ENCODE measurements at regions not wholly inside any gene's neighbourhood (a gene's known extent, or its start where the extent isn't known, plus 50 kb on each side); places are given as distances from the start of the nearest gene placed in this dataset.

GRCh38 chr15:39313467-39313866 is 267.4 kb upstream of the THBS1 start:
- no peak for TF ChIP-seq SUZ12 (IDR thresholded peaks at IDR 0.05; ENCODE audit: extremely low read depth, insufficient read depth, insufficient read length)
- no peak for TF ChIP-seq ZNF274 (IDR thresholded peaks at IDR 0.05; ENCODE audit: low read depth, low read length)
- no peak for TF ChIP-seq YY1 (IDR thresholded peaks at IDR 0.05; ENCODE audit: insufficient read depth, insufficient read length)
